ENCODE measurements at regions not wholly inside any gene's neighbourhood (a gene's known extent, or its start where the extent isn't known, plus 50 kb on each side); places are given as distances from the start of the nearest gene placed in this dataset.

GRCh38 chr9:108688676-108689075, 167.1 kb downstream of the ACTL7B start:
- 72% methylated on average over 1 of the region's 2 CpGs for WGBS
- Histone ChIP-seq H3K4me3 (ENCODE audit: insufficient read depth in 1 of 2, low read depth in 1 of 2, low read length in 2 of 2) (no peak overlapping the region), H3K27ac (ENCODE audit: low read length, poor library complexity, severe bottlenecking) (no peak overlapping the region), H2AK5ac (ENCODE audit: low read length, severe bottlenecking) (no peak overlapping the region), H3K4me1 (ENCODE audit: control insufficient read depth, insufficient read depth, low read depth, low read length) (peaks cover 1% of the 10 kb centered on the region), H3K4ac (ENCODE audit: low read depth in 1 of 2, low read length in 2 of 2) (no peak overlapping the region), H2BK12ac (ENCODE audit: low read length in 2 of 2) (no peak overlapping the region), H3K36me3 (ENCODE audit: control insufficient read depth in 1 of 2, insufficient read depth in 2 of 2, low read depth in 1 of 2, low read length in 2 of 2) (no peaks in the 10 kb centered on the region), H4K8ac (ENCODE audit: low read length) (no peak overlapping the region), H3K27me3 (ENCODE audit: control insufficient read depth in 1 of 2, insufficient read depth in 1 of 2, low read length in 2 of 2) (no peaks in the 10 kb centered on the region), H2BK120ac (ENCODE audit: low read depth, low read length) (no peak overlapping the region), H2BK15ac (ENCODE audit: low read depth, poor library complexity, severe bottlenecking) (no peak overlapping the region), H3K23ac (ENCODE audit: low read length in 2 of 2) (no peak overlapping the region), H4K91ac (ENCODE audit: low read length) (no peak overlapping the region), H3K14ac (ENCODE audit: low read length in 2 of 2) (no peak overlapping the region), H2BK5ac (ENCODE audit: low read depth, low read length, poor library complexity, severe bottlenecking) (no peak overlapping the region), H3K4me2 (ENCODE audit: low read length, poor library complexity, severe bottlenecking) (no peak overlapping the region), H3K18ac (ENCODE audit: low read depth in 1 of 2, low read length in 2 of 2) (no peak overlapping the region), H3K9ac (ENCODE audit: low read length) (peak overlapping the region; percentile 82), H2AFZ (ENCODE audit: low read depth, low read length) (no peak overlapping the region), H3K79me1 (replicated peaks; ENCODE audit: low read length, poor library complexity, severe bottlenecking) (no peaks in the 10 kb centered on the region), H3K9me3 (ENCODE audit: control insufficient read depth, low read length) (peaks cover 39% of the 10 kb centered on the region)
- DNase-seq = no peak

DNA sequence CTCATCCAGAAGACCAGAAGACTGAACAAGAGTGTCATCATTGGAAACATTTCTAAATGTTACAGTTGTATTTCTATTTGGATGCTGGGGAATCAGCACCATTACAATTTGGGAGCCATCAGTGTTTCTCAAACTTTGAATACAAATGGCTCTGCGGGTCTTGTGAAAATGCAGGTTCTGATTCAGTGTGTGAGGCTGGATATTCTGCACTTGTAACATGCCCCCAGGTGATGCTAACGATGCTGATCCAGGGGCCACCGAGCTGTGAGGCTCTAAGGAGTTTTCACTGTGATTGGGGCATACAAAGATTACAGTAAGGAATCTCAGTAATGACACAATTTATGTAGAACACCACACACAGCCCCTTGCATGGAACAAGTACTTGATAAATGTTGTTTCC, 167.7 kb downstream of the ACTL7B start:
- Histone ChIP-seq H2BK12ac (ENCODE audit: low read length in 2 of 2) (no peak overlapping the region), H3K23ac (ENCODE audit: low read length in 2 of 2) (no peak overlapping the region), H2AK5ac (ENCODE audit: low read length, severe bottlenecking) (no peak overlapping the region), H3K36me3 (ENCODE audit: control insufficient read depth in 1 of 2, insufficient read depth in 2 of 2, low read depth in 1 of 2, low read length in 2 of 2) (no peaks in the 10 kb centered on the region), H4K8ac (ENCODE audit: low read length) (no peak overlapping the region), H3K27me3 (ENCODE audit: control insufficient read depth in 1 of 2, insufficient read depth in 1 of 2, low read length in 2 of 2) (no peaks in the 10 kb centered on the region), H3K9me3 (ENCODE audit: control insufficient read depth, low read length) (peaks cover 33% of the 10 kb centered on the region), H4K91ac (ENCODE audit: low read length) (no peak overlapping the region), H3K4me3 (ENCODE audit: insufficient read depth in 1 of 2, low read depth in 1 of 2, low read length in 2 of 2) (peak overlapping the region in 1 of 2 experiments; percentile 1), H3K18ac (ENCODE audit: low read depth in 1 of 2, low read length in 2 of 2) (no peak overlapping the region), H2AFZ (ENCODE audit: low read depth, low read length) (no peak overlapping the region), H3K4me1 (ENCODE audit: control insufficient read depth, insufficient read depth, low read depth, low read length) (peaks cover 1% of the 10 kb centered on the region), H3K4ac (ENCODE audit: low read depth in 1 of 2, low read length in 2 of 2) (no peak overlapping the region), H2BK15ac (ENCODE audit: low read depth, poor library complexity, severe bottlenecking) (no peak overlapping the region), H2BK120ac (ENCODE audit: low read depth, low read length) (no peak overlapping the region), H2BK5ac (ENCODE audit: low read depth, low read length, poor library complexity, severe bottlenecking) (no peak overlapping the region), H3K14ac (ENCODE audit: low read length in 2 of 2) (no peak overlapping the region), H3K79me1 (replicated peaks; ENCODE audit: low read length, poor library complexity, severe bottlenecking) (no peaks in the 10 kb centered on the region), H3K27ac (ENCODE audit: low read length, poor library complexity, severe bottlenecking) (no peak overlapping the region), H3K4me2 (ENCODE audit: low read length, poor library complexity, severe bottlenecking) (no peak overlapping the region), H3K9ac (ENCODE audit: low read length) (peak overlapping the region; percentile 82)
- 65% methylated on average over 3 of the region's 3 CpGs for WGBS
- no peak for DNase-seq

- Histone ChIP-seq H3K23ac (ENCODE audit: low read length in 2 of 2) (no peak overlapping the region), H3K4me3 (ENCODE audit: insufficient read depth in 1 of 2, low read depth in 1 of 2, low read length in 2 of 2) (peak overlapping the region in 1 of 2 experiments; percentile 34), H3K14ac (ENCODE audit: low read length in 2 of 2) (no peak overlapping the region), H3K4me1 (ENCODE audit: control insufficient read depth, insufficient read depth, low read depth, low read length) (peaks cover 1% of the 10 kb centered on the region), H3K18ac (ENCODE audit: low read depth in 1 of 2, low read length in 2 of 2) (no peak overlapping the region), H3K9ac (ENCODE audit: low read length) (peak overlapping the region; percentile 82), H2AK5ac (ENCODE audit: low read length, severe bottlenecking) (no peak overlapping the region), H3K27ac (ENCODE audit: low read length, poor library complexity, severe bottlenecking) (no peak overlapping the region), H3K79me1 (replicated peaks; ENCODE audit: low read length, poor library complexity, severe bottlenecking) (no peaks in the 10 kb centered on the region), H2BK15ac (ENCODE audit: low read depth, poor library complexity, severe bottlenecking) (no peak overlapping the region), H2BK120ac (ENCODE audit: low read depth, low read length) (no peak overlapping the region), H3K36me3 (ENCODE audit: control insufficient read depth in 1 of 2, insufficient read depth in 2 of 2, low read depth in 1 of 2, low read length in 2 of 2) (no peaks in the 10 kb centered on the region), H3K27me3 (ENCODE audit: control insufficient read depth in 1 of 2, insufficient read depth in 1 of 2, low read length in 2 of 2) (no peaks in the 10 kb centered on the region), H2BK5ac (ENCODE audit: low read depth, low read length, poor library complexity, severe bottlenecking) (no peak overlapping the region), H2AFZ (ENCODE audit: low read depth, low read length) (no peak overlapping the region), H3K4ac (ENCODE audit: low read depth in 1 of 2, low read length in 2 of 2) (no peak overlapping the region), H3K9me3 (ENCODE audit: control insufficient read depth, low read length) (peaks cover 28% of the 10 kb centered on the region), H3K4me2 (ENCODE audit: low read length, poor library complexity, severe bottlenecking) (no peak overlapping the region), H4K8ac (ENCODE audit: low read length) (no peak overlapping the region), H4K91ac (ENCODE audit: low read length) (no peak overlapping the region), H2BK12ac (ENCODE audit: low read length in 2 of 2) (no peak overlapping the region)
- WGBS = 69% methylated on average over 8 of the region's 8 CpGs
- peak; percentile 71 for DNase-seq
These were observed 168.5 kb downstream of the ACTL7B start for GRCh38 chr9:108687006-108687987.

DNA sequence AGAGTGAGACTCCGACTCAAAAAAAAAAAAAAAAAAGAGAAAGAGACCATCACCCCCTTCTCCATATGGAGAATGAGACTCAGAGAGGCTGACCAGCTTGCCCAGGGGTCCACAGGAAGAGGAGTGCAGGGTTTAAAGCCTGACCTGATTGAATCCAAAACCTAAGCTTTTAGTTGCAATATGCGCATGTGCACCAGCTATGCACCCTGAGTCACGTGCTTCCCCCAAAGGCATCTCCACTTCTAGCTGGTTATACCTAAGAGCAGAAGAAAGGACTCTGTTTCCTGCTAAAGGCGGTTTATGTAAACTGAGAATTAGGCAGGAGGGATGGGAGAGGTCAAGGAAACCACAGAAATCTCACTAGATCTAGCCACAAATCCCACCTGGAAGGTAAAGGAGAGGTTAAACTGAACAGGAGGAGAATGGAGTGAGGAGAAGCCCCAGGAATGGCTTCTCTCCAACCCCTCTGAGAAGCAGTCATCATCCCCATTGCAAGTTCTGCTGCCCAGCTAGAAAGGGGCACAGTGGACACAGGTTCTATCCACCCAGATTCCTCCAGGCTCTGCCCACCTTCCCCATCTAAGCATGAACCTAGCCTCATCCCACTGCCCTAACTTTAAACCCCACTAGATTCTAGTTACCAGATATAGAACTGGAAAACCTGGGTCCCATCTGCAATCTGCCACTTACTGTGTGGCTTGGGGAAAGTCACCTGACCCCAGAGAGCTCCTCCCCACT, 171.3 kb downstream of the ACTL7B start:
- Histone ChIP-seq H3K9me3 (ENCODE audit: control insufficient read depth, low read length) (peaks cover 18% of the 10 kb centered on the region), H4K8ac (ENCODE audit: low read length) (no peak overlapping the region), H2BK120ac (ENCODE audit: low read depth, low read length) (no peak overlapping the region), H3K23ac (ENCODE audit: low read length in 2 of 2) (no peak overlapping the region), H3K27ac (ENCODE audit: low read length, poor library complexity, severe bottlenecking) (no peak overlapping the region), H2BK15ac (ENCODE audit: low read depth, poor library complexity, severe bottlenecking) (no peak overlapping the region), H3K4ac (ENCODE audit: low read depth in 1 of 2, low read length in 2 of 2) (no peak overlapping the region), H3K79me1 (replicated peaks; ENCODE audit: low read length, poor library complexity, severe bottlenecking) (no peaks in the 10 kb centered on the region), H3K4me3 (ENCODE audit: insufficient read depth in 1 of 2, low read depth in 1 of 2, low read length in 2 of 2) (no peak overlapping the region), H3K27me3 (ENCODE audit: control insufficient read depth in 1 of 2, insufficient read depth in 1 of 2, low read length in 2 of 2) (no peaks in the 10 kb centered on the region), H3K4me2 (ENCODE audit: low read length, poor library complexity, severe bottlenecking) (no peak overlapping the region), H2AFZ (ENCODE audit: low read depth, low read length) (no peak overlapping the region), H4K91ac (ENCODE audit: low read length) (no peak overlapping the region), H2AK5ac (ENCODE audit: low read length, severe bottlenecking) (no peak overlapping the region), H3K36me3 (ENCODE audit: control insufficient read depth in 1 of 2, insufficient read depth in 2 of 2, low read depth in 1 of 2, low read length in 2 of 2) (no peaks in the 10 kb centered on the region), H2BK12ac (ENCODE audit: low read length in 2 of 2) (no peak overlapping the region), H3K4me1 (ENCODE audit: control insufficient read depth, insufficient read depth, low read depth, low read length) (no peaks in the 10 kb centered on the region), H3K14ac (ENCODE audit: low read length in 2 of 2) (no peak overlapping the region), H2BK5ac (ENCODE audit: low read depth, low read length, poor library complexity, severe bottlenecking) (no peak overlapping the region), H3K9ac (ENCODE audit: low read length) (no peak overlapping the region), H3K18ac (ENCODE audit: low read depth in 1 of 2, low read length in 2 of 2) (peak overlapping the region in 1 of 2 experiments; percentile 9)
- WGBS = 89% methylated on average over 3 of the region's 4 CpGs
- no peak for DNase-seq
